GM12875 (cell line): ENCODE measurements at regions not wholly inside any gene's neighbourhood (a gene's known extent, or its start where the extent isn't known, plus 50 kb on each side); places are given as distances from the start of the nearest gene placed in this dataset.
A peak's percentile ranks its signal among the peaks of the same experiment; 100 is the strongest.
"Not testable (repeated sequence)": the region's sequence is repeated elsewhere in the genome, so short reads cannot be mapped to it uniquely, and the experiment has no call there.

ENCODE experiments used
- H3K4me3 ChIP-seq: one replicate; pipeline ENCODE4 v1.5.1; 2011; ENCODE audit warnings: low read depth, low read length, control low read depth
- TF ChIP-seq, protein P1 (sequence below): IDR thresholded peaks from 2 replicates; pipeline ENCODE4 v1.5.1; 2011; ENCODE audit warnings: low read depth, mild to moderate bottlenecking, control low read depth, inconsistent platforms, low read length, moderate library complexity, borderline replicate concordance; ENCODE audit not compliant: insufficient read depth

- H3K4me3 ChIP-seq: no peak overlapping the region
- TF ChIP-seq, protein P1, sequence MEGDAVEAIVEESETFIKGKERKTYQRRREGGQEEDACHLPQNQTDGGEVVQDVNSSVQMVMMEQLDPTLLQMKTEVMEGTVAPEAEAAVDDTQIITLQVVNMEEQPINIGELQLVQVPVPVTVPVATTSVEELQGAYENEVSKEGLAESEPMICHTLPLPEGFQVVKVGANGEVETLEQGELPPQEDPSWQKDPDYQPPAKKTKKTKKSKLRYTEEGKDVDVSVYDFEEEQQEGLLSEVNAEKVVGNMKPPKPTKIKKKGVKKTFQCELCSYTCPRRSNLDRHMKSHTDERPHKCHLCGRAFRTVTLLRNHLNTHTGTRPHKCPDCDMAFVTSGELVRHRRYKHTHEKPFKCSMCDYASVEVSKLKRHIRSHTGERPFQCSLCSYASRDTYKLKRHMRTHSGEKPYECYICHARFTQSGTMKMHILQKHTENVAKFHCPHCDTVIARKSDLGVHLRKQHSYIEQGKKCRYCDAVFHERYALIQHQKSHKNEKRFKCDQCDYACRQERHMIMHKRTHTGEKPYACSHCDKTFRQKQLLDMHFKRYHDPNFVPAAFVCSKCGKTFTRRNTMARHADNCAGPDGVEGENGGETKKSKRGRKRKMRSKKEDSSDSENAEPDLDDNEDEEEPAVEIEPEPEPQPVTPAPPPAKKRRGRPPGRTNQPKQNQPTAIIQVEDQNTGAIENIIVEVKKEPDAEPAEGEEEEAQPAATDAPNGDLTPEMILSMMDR: no peak
These were observed 213.1 kb downstream of the TMEM121 start for GRCh38 chr14:105739331-105740102.

DNA sequence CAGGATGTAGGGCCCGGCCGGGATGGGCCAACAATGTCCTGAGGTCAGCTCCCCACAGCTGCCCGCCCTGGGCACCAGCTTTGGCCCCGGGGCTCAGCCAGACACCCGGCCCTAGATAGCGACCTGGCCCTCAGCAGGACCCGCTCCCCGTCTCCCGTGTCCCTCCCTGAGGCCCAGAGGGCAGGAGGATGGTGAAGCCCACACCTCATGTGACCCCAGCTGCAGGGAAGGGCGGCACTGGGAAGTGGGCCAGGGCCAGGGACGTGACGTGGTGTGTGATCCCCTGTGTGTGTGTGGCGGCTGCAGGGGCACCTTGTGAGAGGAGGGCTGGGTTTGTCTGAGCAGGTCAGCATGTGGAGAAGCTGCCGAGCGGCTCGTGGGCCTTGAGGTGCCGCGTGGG is 213.9 kb downstream of the TMEM121 start:
- not testable (repeated sequence) for H3K4me3 ChIP-seq

DNA sequence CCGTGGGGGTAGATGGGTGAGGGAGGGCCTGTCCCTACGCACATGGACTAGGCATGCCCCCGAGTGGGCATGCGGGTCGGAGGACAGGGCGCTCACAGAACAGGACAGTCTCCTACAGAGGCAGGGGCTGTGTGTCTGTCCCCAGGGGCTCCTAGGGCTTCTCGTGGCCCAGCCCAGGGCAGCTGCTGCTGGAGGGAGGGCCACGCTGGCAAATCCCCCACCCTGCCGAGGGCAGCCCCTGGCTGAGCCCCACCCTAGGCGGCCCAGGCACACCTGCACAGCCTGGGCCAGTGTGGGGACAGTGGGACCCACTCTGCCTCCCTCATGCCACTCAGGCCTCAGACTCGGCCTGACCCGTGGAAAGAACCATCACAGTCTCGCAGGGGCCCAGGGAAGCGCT is 214.6 kb downstream of the TMEM121 start:
- not testable (repeated sequence) for H3K4me3 ChIP-seq

GRCh38 chr14:105741707-105742530 is 215.5 kb downstream of the TMEM121 start:
- H3K4me3 ChIP-seq: peak overlapping the region; percentile 31

DNA sequence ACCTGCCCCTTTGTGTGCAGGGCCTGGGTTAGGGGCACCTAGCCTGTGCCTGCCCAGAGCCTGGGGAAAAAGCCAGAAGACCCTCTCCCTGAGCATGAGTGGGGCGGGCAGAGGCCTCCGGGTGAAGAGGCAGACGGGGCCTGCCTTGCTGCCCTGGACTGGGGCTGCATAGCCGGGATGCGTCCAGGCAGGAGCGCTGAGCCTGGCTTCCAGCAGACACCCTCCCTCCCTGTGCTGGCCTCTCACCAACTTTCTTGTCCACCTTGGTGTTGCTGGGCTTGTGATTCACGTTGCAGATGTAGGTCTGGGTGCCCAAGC is 216.1 kb downstream of the TMEM121 start:
- TF ChIP-seq, protein P1: no peak
- peak overlapping the region; percentile 31 for H3K4me3 ChIP-seq

DNA sequence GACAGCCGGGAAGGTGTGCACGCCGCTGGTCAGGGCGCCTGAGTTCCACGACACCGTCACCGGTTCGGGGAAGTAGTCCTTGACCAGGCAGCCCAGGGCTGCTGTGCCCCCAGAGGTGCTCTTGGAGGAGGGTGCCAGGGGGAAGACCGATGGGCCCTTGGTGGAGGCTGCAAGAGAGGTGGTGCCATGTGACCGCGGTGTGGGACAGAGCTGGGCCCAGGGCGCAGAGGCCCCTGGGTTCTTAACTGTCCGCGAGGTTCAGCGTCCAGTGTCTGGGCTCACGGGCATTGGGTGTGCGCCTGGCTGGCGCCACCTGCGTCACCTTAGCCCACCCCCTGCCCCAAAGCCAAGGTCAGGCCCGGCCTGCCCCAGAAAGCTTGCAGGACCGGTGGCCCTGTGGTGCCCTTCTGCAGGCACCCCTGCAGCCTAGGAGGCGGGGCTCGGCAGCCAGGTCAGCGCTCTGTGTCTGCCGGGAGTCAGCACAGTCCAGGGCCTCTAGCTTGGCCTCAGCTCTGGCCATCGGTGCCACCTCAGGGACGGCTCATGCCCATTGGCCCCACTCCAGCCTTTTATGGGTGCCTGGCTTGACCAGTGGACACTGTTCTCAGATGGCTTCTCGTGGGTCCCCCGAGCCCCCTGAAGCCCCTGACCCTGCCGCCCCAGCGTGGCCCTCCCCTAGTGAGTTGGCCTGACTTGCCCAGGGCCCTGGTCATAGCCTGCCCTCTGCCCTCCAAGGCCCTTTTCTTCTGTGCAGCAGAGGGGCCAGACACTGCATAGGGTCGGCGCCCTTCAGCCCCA is 216.7 kb downstream of the TMEM121 start:
- peak overlapping the region; percentile 31 for H3K4me3 ChIP-seq

DNA sequence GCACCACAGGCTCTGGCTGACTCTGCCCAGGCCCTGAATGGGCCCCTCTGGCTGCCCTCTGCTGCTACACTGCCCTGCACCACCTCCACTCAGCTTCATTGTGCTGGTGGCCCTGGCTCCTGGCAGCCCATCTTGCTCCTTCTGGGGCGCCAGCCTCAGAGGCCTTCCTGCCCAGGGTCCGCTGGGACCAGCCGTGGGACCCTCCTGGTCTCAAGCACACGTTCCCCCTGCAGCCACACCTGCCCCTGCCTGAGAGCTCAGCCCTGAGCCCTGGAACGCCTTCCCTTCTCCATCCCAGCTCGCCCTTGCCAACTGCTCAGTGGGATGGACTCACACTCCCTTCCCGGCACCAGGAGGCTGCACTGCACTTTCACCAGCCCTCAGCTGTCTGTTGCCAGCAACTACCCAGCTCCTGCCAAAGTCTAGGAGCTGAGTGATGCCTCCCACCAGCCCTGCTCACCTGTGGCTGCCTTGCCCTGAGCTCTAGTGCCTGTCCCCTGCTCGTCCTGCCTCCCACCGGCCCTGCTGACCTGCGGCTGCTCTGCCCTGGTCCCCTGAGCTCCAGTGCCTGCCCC is 217.9 kb downstream of the TMEM121 start:
- H3K4me3 ChIP-seq: peak overlapping the region; percentile 45

DNA sequence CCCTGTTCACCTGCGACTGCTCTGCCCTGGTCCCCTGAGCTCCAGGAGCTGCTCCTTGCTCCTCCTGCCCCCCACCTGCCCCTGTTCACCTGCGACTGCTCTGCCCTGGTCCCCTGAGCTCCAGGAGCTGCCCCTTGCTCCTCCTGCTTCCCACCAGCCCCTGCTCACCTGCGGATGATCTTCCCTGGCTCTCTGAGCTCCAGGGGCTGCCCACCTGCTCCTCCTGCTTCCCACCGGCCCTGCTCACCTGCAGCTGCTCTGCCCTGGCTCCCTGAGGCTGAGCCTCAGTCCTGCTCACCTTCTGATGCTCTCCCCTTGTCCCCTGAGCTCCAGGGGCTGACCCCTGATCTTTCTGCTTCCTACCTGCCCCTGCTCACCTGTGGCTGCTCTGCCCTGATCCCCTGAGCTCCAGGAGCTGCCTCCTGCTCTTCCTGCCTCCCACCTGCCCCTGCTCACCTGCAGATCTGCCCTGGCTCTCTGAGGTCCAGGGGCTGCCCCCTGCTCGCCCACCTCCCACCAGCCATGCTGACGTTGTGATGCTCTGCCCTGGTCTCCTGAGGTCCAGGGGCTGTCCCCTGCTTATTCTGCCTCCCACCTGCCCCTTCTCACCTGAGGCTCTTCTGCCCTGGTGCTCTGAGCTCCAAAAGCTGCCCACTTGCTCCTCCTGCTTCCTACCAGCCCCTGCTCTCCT is 219.2 kb downstream of the TMEM121 start:
- H3K4me3 ChIP-seq: no peak overlapping the region
- TF ChIP-seq, protein P1: no peak

GRCh38 chr14:105746124-105746514 is 219.7 kb downstream of the TMEM121 start:
- TF ChIP-seq, protein P1: no peak
- no peak overlapping the region for H3K4me3 ChIP-seq

- peak overlapping the region; percentile 32 for H3K4me3 ChIP-seq
These were observed 220.6 kb downstream of the TMEM121 start for GRCh38 chr14:105746800-105747502.

GRCh38 chr14:105747503-105748203 is 221.3 kb downstream of the TMEM121 start:
- H3K4me3 ChIP-seq: peak overlapping the region; percentile 32
